HS-27A (cell line): ENCODE measurements at regions not wholly inside any gene's neighbourhood (a gene's known extent, or its start where the extent isn't known, plus 50 kb on each side); places are given as distances from the start of the nearest gene placed in this dataset.

ENCODE experiments used
- DNase-seq: peaks from one replicate; pipeline ENCODE4 v3.0.0-alpha.2; 2012; ENCODE audit warnings: low read depth, missing footprints

- no peak for DNase-seq
These were observed 340.1 kb upstream of the GYPC start for GRCh38 chr2:126315828-126316227.

- no peak for DNase-seq
These were observed 338.0 kb upstream of the GYPC start for GRCh38 chr2:126317790-126318431.

GRCh38 chr2:126322342-126322741 is 333.6 kb upstream of the GYPC start:
- no peak for DNase-seq

GRCh38 chr2:126325202-126325601 is 330.8 kb upstream of the GYPC start:
- DNase-seq = no peak

GRCh38 chr2:126329173-126329572 is 326.8 kb upstream of the GYPC start:
- DNase-seq = no peak

- no peak for DNase-seq
These were observed 313.5 kb upstream of the GYPC start for GRCh38 chr2:126342457-126342856.

- no peak for DNase-seq
These were observed 312.8 kb upstream of the GYPC start for GRCh38 chr2:126343136-126343535.

- no peak for DNase-seq
These were observed 311.5 kb upstream of the GYPC start for GRCh38 chr2:126344493-126344892.

GRCh38 chr2:126345691-126346090 is 310.3 kb upstream of the GYPC start:
- DNase-seq = no peak

- no peak for DNase-seq
These were observed 299.3 kb upstream of the GYPC start for GRCh38 chr2:126356631-126357030.

GRCh38 chr2:126358122-126358521 is 297.8 kb upstream of the GYPC start:
- no peak for DNase-seq

GRCh38 chr2:126359494-126359893 is 296.5 kb upstream of the GYPC start:
- no peak for DNase-seq

GRCh38 chr2:126367361-126367760 is 288.6 kb upstream of the GYPC start:
- no peak for DNase-seq

GRCh38 chr2:126368758-126369157 is 287.2 kb upstream of the GYPC start:
- DNase-seq = no peak

- DNase-seq = no peak
These were observed 285.8 kb upstream of the GYPC start for GRCh38 chr2:126370201-126370600.

GRCh38 chr2:126372406-126372805 is 283.6 kb upstream of the GYPC start:
- DNase-seq = no peak

- DNase-seq = no peak
These were observed 277.8 kb upstream of the GYPC start for GRCh38 chr2:126378176-126378575.

- no peak for DNase-seq
These were observed 274.9 kb upstream of the GYPC start for GRCh38 chr2:126381091-126381490.

GRCh38 chr2:126382998-126383397 is 273.0 kb upstream of the GYPC start:
- DNase-seq = no peak

GRCh38 chr2:126383800-126384199 is 272.2 kb upstream of the GYPC start:
- DNase-seq = no peak

- no peak for DNase-seq
These were observed 270.5 kb upstream of the GYPC start for GRCh38 chr2:126385441-126385840.

GRCh38 chr2:126385983-126386382 is 270.0 kb upstream of the GYPC start:
- DNase-seq = no peak

GRCh38 chr2:126389446-126389845 is 266.5 kb upstream of the GYPC start:
- DNase-seq = no peak

- DNase-seq = no peak
These were observed 263.1 kb upstream of the GYPC start for GRCh38 chr2:126392889-126393288.

GRCh38 chr2:126399001-126399400 is 257.0 kb upstream of the GYPC start:
- DNase-seq = no peak
